BJ (cell line): ENCODE measurements at regions not wholly inside any gene's neighbourhood (a gene's known extent, or its start where the extent isn't known, plus 50 kb on each side); places are given as distances from the start of the nearest gene placed in this dataset.
"Not testable (repeated sequence)": the region's sequence is repeated elsewhere in the genome, so short reads cannot be mapped to it uniquely, and the experiment has no call there.

ENCODE experiments used
- CTCF ChIA-PET: fragments of 350-600 bp; formaldehyde crosslinking; extraction: SDS; loops from one replicate; lab custom pipeline; 2021; ENCODE audit warnings: antibody characterized with exemption, inconsistent platforms; lab: Yijun Ruan, JAX
- POLR2A ChIA-PET: fragments of 300-600 bp; sonication (Branson Sonifier 250); formaldehyde crosslinking; extraction: SDS; loops from one replicate; lab custom pipeline; 2021; ENCODE audit warnings: antibody characterized with exemption; lab: Charles Lee
- DNase-seq: peaks from one replicate; pipeline ENCODE4 v3.0.0-alpha.2; 2011; ENCODE audit warnings: low read depth
- H3K27me3 ChIP-seq: 2 replicates; pipeline ENCODE4 v1.6.0; 2011; ENCODE audit warnings: low read length; ENCODE audit not compliant: control insufficient read depth, insufficient read depth
- H3K36me3 ChIP-seq: 2 replicates; pipeline ENCODE4 v1.5.1; 2011; ENCODE audit warnings: low read length; ENCODE audit not compliant: control insufficient read depth, insufficient read depth
- H3K4me3 ChIP-seq: 2 replicates; pipeline ENCODE4 v1.5.1; 2011; ENCODE audit warnings: low read depth, mild to moderate bottlenecking, control low read depth, low read length
- CTCF ChIP-seq: IDR thresholded peaks from 2 replicates; pipeline ENCODE4 v1.5.1; 2011; ENCODE audit warnings: low read depth, mild to moderate bottlenecking, control low read depth, inconsistent platforms, low read length, moderate library complexity; ENCODE audit not compliant: insufficient read depth

- Histone ChIP-seq H3K4me3 (no peak overlapping the region), H3K27me3 (no peaks in the 10 kb centered on the region; the same call in 1 of the 2 replicates), H3K36me3 (no peaks in the 10 kb centered on the region)
- ChIA-PET POLR2A (no interaction called here), CTCF (no interaction called here)
- no peak for TF ChIP-seq CTCF
- no peak for DNase-seq
These were observed 163.5 kb upstream of the UGT8 start for GRCh38 chr4:114435116-114435515.

GRCh38 chr4:114442856-114443255 lies 155.8 kb upstream of the UGT8 start:
- no peak overlapping the region for H3K4me3 ChIP-seq
- H3K27me3 ChIP-seq: no peaks in the 10 kb centered on the region
- ChIA-PET CTCF (no interaction called here), POLR2A (no interaction called here)
- no peak for TF ChIP-seq CTCF
- no peak for DNase-seq
- no peaks in the 10 kb centered on the region for H3K36me3 ChIP-seq

- DNase-seq: no peak
- H3K36me3 ChIP-seq: no peaks in the 10 kb centered on the region
- no peak for TF ChIP-seq CTCF
- POLR2A ChIA-PET: no interaction called here
- H3K4me3 ChIP-seq: no peak overlapping the region
- CTCF ChIA-PET: no interaction called here
- no peaks in the 10 kb centered on the region for H3K27me3 ChIP-seq
These were observed 154.4 kb upstream of the UGT8 start for GRCh38 chr4:114444211-114444610.

GRCh38 chr4:114447963-114448516 lies 150.6 kb upstream of the UGT8 start:
- POLR2A ChIA-PET, H3K4me3 ChIP-seq, DNase-seq, H3K36me3 ChIP-seq, H3K27me3 ChIP-seq, CTCF ChIA-PET: not testable (repeated sequence)

- no peak for TF ChIP-seq CTCF
- ChIA-PET POLR2A (no interaction called here), CTCF (no interaction called here)
- H3K36me3 ChIP-seq: no peaks in the 10 kb centered on the region
- no peak overlapping the region for H3K4me3 ChIP-seq
- H3K27me3 ChIP-seq: no peaks in the 10 kb centered on the region
- no peak for DNase-seq
These were observed 139.9 kb upstream of the UGT8 start for GRCh38 chr4:114458728-114459127.

- Histone ChIP-seq H3K27me3 (no peaks in the 10 kb centered on the region), H3K4me3 (no peak overlapping the region), H3K36me3 (no peaks in the 10 kb centered on the region)
- DNase-seq: no peak
- POLR2A ChIA-PET: no interaction called here
- no peak for TF ChIP-seq CTCF
- CTCF ChIA-PET: no interaction called here
These were observed 133.8 kb upstream of the UGT8 start for GRCh38 chr4:114464726-114465272.
